8988T (cell line): ENCODE measurements at regions not wholly inside any gene's neighbourhood (a gene's known extent, or its start where the extent isn't known, plus 50 kb on each side); places are given as distances from the start of the nearest gene placed in this dataset.

Source experiments
- DNase-seq: peaks from one replicate; pipeline ENCODE4 v3.0.0; 2011

DNA sequence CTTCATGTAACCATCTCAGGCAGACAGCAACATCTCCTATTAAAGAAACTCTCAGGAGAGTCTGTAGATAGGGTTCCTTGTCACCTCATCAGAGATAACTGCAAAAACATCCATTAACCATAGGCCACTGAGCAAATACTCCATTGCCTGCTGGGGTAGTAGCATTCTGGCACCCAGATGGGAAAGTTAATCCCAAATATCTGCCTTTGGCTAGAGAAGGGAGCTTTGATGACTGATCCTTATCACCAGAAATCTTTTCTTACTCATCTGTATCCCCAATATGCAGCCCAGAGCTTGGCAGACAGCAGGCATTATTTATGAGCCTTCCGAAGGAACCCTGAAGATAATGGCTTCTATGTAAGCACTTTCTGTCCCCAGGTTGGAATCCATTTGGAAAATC lies 173.1 kb downstream of the MFSD1 start:
- no peak for DNase-seq

DNA sequence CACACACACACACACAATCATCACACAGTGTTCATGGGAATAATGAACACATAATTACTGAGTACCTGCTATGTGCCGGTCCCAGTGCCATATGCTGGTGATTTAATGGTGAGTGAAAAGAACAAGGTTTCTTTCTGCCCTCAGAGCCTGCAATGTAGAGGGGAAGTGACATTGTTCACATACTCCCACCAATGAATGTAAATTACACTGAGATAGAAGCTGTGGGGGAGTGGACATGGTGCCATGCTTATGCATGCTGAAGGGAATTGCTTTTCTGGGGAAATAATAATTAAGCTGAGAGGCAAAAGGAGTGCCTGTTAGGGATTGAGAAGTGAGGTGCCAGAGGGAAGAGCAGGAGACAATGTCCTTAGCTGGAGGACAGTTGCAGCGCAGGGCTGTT lies 175.1 kb downstream of the MFSD1 start:
- no peak for DNase-seq

DNA sequence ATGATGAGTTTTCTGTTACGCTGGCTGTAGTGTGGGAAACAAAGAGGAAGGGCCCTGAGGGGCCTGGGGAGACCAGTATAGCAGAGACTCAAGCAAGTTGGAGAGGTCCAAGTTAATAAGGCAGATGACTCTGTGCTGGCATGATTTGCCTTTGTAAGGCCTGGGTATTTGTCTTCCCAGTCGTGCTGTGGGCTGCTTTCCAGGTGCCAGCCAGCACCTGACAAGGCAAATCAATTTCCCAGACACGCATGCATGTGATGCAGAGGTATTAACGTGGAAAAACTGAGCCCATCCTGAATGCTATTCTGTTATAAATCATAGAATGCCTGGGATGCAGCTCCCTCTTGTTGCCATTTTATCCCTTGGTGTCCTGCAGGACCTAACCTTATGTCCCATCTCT lies 175.6 kb downstream of the MFSD1 start:
- DNase-seq = no peak

DNA sequence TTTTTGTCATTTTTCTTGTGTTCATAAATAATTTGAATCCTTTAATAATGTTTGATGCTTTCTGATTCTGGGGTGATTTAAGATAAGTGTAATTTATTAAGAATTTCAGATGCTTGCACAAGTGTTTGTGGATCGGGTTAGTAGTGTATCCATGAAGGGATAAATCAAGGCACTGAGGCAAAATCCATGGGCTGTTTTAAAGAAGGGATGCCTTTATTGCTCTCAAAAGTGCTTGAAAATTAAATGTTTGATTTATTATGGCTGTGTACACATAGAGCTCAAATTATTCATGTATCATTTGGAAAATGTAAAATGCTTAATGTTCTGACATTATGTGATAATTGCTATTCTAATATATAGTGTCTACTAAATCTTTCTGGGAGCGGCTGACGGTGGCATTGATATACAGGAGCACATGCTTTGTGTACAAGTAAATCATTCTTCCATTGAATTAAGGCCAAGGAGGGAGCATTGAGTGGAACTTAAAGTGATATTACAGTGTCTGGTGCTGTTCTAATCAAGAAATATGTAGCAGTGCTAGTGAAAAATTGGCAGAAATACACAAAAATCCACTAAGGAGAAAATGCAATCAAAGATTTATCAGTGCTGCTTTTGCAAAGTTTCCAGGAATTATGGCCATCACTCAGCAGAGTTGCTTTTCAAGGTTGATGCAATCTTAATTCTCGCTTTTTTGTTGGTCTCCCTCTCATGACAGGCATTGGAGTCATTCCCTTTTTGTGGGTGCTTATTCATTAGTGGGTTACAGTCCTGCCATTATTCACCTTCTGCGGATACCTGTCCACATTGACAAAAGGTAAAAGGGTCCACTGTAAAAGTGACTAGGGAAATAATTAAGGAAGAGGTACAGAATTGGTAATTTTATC lies 181.6 kb downstream of the MFSD1 start:
- no peak for DNase-seq

DNA sequence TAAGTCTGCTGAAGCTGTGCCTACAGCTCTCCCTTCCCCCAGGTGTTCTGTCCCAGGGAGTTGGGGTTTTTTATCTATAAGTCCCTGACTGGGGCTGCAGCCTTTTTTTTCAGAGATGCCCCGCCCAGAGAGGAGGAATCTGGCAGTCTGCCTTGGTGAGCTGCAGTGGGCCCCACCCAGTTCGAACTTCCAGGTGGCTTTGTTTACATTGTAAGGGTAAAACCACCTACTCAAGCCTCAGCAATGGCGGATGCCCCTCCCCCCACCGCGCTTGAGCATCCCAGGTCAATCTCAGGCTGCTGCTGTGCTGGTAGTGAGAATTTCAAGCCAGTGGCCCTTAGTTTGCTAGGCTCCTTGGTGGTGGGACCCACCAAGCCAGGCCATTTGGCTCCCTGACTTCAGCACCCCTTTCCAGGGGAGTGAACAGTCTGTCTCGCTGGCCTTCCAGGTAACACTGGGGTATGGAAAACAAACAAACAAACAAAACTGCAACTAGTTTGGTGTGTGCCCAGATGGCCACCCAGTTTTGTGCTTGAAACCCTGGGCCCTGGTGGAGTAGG lies 189.4 kb downstream of the MFSD1 start:
- no peak for DNase-seq

DNA sequence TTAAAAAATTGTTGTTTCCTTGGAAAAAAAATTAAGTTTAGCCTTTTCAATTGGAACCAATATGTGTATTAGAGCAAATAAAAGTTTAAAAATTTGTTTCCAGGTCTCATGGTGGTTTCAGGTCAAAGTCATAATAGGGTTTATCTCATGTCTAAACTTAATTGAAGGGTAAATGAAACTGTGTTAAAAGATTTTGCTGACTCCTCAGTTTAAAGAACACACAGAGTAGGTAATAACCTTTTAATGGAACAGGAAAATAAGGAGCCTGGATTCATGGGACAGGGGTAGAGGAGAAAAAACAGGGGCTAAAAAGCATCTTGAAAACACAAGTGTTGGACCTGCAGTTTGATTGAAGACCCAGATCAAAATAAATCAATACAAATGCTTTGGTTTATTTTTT lies 190.6 kb downstream of the MFSD1 start:
- DNase-seq = no peak

DNA sequence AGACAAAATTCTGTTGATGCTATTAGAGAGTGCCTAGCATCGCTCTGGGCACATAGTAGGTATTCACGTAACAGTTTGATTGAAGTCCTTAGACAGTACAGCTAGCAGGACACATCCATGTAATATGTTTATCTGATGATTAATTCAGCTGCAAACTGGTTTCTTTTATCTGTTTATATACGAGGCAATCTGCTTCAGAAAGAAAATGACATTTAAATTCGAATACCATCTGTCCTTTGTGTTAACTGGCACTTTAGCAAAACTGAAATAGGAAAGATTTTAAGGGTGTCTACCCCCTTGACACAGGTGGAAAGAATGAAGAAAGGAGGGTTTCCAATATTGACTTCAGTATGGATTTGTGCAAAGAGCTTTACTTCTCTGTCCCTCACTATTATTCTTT lies 192.5 kb downstream of the MFSD1 start:
- DNase-seq = no peak

DNA sequence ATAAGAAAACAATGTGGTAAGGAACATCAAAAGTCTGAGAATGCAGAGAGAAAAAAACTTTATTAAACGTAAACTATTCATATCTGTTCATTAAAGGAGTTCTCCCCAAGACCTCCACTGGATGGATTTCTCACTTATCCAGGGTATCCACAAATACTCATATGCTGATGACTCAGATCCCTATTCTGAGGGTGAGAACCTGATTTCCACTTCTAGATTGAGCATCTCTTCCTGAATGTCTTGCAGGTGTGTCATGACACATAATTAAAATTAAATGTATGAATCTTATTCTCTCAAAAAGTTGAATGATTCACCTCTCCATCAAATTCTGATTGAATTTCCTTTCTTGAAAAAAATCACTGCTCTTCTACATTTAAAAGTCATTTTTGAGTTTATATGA lies 199.9 kb downstream of the MFSD1 start:
- DNase-seq = no peak

DNA sequence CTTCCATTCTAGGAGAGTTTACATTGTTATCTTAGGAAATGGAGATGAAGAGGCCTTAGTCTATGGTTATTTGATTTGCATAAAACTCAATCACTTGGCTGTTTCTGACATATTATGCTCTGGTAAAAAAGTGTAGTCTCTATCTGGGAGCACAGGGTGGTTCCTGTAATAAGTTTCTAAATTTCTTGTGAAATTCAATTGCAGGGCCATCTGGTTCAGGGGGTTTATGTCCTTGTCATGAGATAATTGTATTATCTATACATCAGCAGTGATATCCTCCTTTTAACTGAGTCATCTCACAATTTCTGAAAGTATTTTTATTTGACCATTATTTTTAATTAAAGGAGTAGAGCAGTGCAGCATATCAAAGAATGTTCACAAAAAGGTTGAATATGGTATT lies 203.3 kb downstream of the MFSD1 start:
- no peak for DNase-seq

DNA sequence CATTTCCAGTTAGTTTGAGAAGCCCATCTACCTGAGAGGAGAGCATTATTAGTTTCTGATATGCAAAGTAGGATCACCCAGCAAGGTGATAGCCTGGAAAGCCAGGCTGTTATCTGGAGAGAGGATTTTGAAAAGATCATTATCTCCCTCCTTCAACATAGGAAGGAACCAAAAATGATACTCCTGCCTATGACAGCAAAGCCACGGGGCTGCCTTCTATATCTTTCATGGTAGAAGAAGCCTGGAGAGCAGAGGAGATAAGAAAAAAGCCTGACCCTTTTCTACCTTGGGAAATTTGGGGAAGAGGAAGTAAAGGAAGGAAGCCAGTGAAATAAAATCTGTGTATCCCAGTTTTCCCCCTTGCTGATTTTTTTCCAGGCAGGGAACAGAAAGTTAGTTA lies 205.5 kb downstream of the MFSD1 start:
- no peak for DNase-seq

DNA sequence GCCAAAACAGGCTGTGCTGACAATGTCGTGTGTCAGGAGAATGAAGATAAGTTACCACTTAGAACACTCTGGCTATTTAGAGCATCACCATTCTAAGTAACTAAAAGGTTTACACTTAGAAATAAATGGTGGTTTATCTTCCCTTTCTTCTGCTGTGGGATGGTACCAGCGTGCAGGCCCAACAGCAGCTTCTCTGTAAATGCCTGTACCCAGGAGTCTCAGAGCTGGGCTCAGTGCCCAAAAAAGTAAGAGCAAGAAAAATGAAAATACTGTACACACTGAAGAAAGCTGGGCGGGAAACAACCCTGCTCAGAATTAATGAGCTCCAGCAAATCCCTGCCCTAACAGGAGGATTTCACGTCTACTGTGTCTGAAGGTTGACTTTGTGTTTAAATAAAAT lies 206.5 kb downstream of the MFSD1 start:
- no peak for DNase-seq

DNA sequence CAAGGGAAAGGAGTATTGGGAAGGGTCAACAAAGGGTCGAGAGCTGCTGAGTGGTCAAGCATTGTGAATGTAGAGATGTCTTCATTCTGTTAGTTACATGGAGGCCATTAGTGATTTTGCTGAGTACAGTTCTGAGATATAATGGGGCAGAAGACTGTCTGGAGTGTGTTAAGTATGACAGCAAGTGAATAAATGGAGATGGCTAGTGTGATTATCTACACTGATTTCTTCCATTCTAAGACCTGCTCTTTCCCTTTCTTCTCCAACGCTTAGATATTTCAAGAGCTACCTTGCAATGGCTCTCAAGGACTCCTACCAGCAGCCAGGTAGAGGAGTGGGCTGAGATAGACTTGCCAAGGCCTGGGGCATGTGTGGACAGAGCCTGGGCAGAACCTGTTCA lies 216.5 kb downstream of the MFSD1 start:
- DNase-seq = no peak

DNA sequence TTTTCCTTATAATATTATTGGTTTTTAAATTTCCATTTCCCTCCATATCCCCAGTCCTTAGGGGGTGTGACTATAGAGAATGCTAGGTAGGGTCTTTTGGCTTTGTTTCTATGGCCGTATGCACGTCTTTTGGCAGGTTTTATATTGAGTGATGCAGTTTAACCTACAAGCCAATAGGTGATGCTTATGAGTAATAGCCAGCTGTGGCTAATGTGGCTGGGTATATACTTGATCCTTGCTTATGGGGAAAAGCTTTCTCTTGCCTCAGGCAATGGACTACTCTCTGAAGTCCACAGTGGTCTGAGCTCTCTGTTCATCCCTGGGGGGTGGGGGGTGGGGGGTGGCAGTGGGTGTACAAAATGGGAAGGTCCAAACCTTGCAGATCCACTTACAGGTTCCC lies 223.9 kb downstream of the MFSD1 start:
- no peak for DNase-seq

DNA sequence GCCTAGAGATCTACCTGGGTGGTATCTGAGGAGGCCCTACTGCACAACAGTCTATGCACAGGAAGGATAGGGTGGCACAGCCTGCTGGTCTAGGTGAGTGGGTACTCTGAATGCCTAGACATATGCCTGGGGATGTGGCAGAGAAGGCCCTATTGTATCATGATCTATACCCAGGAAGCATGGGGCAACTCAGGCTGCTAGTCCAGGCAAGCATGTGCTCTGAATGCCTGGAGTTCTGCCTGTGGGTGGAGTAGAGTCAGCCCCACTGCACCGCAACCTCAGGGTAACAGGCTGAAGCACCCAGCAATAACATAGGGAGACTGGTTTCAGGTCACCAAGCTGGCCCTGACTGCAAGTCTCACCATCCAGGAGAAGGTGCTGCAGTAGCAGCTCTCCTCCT lies 224.7 kb downstream of the MFSD1 start:
- DNase-seq = no peak

DNA sequence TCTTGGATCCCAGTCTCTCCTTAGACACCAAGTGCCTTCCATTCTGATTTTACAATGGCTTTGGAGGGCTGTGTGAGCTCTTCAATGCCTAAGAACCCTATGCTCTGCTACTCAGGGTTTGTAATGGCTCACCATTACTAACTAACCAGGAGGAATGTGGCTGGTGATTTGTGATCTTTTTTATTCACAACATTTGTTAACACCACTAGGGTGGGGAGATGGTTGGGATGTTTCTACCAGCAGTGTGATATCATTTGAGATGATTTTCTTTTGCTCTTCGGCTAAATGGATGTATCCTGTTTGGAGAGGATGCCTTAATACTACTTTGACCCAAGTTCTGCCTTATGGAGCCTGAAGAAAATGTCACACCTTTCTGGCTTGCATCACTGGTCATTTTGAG lies 226.9 kb downstream of the MFSD1 start:
- DNase-seq = no peak

DNA sequence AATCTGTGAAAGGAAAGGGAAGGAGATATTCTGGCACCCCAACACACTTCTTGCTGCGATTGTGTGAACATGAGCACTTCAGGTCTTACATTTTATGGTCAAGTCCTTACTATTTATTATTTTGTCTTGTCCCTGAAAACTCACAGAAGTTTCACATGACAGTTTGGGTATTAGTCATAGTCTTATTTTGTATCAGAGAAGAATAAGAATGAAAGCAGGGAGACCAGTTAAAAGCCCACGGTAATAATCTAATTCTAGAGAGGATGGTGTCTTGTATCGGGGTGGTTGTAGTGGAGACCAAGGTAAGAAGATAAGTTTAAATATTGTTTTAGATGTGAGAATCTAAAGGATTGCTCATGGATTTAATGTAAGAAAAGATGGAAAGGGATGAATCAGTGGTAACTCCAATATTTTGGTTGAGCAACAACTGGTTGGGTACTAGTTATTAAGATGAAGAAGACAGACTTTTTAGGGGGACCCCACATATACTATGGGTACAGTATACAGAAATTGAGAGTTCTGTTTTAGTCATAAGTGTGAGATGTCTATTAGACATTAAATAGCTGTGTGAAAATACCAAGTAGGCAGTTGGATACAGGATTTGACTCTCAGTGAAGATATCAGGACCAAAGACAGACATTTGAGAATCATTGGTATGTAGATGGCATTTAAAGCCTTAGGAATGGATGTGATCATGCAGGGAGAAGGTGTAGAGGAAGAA lies 227.6 kb downstream of the MFSD1 start:
- DNase-seq = no peak

DNA sequence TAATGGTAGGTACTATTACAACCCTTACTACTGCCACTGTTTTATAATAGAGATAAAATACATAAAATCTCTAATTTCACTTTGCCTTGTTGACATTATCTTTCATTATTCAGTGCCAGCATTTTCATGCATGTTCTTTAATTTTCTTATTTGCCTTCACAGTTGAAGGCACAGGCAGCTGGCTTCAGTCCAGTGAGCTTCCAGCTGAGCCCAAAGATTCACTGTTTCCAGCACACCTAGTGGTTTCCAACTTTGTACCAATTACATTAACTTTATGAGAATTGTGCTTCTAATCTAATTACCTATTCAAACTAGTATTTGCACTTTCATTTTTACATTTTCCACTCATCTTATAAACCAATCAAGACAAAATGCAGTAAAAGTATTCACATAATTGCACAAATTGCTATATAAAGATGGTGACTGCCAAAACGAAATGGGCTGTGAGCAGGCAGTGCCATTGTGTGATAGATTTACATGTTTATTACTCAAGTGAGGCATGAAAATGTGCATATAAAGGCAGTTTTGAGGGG lies 228.3 kb downstream of the MFSD1 start:
- no peak for DNase-seq

DNA sequence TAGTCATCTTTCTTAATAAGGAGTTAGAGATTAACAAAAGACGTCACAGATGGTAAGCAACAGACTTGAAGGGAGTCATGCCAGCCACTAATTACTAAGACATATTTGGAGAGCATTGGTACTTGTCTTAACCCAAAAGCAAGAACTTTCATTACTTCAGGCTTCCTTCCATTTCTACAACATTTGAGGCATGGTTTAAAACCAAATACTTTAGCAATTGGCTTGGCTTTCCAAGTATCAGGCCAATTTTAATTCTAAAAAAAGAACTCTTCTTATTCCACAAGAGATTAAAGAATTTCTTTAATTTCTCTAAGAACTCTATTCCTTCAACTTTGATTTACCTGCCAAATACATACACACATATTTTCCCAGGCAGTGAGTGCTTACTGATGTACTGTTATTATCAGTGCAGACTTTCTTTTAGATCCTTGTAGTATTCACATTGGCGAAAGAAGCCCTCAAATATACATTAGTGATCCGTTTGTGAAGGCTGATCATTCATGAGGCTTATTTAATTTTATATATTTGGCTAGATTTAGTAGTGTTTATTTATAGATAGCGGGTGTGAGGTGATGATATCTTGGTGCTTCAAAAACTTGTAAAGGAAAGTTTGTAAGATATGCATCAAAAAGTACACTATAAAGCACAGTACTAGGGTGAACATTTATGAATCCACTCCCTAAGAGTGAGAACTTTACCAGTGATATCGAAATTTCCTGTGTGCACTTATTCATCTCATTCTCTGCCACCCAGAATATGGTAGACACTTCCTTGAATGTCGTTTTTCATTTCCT lies 229.2 kb downstream of the MFSD1 start:
- DNase-seq = no peak

DNA sequence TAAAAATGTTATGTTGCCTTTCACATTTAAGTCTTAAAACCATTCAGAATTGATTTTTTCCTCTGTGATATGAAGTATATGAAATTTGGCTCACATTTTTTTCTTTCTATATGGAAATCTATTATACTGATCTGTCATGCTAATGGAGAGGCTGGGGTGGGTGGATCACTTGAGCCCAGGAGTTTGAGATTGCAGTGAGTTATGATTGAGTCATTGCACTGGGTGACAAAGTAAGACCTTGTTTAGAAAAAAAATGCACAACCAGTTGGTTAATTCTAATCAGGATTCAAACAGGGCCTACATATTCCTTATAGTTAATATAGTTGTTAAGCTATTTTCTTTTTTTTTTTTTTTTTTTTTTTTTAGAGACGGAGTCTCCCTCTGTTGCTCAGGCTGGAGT lies 230.5 kb downstream of the MFSD1 start:
- no peak for DNase-seq

DNA sequence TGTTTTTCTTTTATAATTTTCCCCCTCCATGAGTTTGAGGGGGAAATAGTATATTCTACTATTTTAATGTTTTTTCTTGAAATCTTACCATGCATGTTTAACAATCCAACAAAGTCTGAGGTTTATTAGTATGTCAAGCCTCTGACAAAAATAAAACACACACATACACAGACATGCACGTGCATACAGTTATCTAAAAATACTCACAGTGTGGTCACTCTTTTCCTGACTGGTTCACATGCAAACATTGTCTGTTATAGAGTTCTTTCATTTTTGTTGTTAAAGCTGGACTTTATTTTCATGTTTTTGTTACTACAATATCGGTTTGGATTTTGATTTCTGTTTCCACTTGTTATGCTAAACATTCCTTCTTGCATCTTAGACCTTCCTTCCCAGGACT lies 236.6 kb downstream of the MFSD1 start:
- DNase-seq = no peak

DNA sequence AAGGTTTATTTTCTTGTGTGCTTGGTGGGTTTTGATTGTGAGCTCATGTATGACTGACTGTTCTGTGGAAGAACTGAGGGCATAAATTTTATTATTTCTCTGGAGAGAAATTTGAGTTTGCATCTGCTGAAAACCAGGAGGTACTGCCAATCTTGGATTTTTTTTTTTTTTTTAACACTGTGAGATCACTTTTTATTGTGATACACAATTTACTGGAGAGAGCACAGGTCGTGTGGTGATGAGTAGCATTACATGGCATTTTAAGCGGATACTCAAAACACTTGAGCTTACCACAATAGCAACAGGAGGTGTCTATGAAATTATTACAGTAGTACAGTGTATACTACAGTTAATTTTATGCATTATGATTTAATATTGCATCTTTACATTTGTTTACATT lies 237.4 kb downstream of the MFSD1 start:
- no peak for DNase-seq

DNA sequence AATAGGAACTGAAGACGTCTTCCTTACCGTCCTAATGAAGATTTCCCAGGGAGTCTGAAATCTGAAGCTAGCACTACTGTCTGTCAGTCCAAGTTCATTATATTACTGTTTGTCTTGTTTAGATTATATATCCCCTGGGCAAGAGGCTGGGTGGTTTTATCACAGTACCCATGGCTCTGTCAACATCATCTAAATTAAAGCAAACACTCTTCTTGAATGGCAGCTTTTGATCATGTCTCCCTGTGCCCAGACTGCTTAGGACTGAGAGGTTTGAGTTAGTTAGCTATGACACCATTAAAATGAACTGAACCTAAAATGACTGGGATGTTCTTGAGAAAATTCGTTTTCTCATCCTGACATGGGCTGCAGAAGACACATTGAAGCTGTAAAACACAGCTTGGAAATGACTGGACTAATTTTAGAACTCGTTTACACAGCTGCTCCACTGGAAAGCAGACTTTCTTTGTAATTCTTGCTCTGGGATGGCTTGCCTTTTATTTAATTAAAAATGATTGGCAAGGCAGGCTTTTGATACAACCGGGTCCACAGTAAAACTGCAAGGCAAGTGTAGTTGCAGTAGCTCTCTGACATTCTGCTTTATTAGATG lies 243.5 kb downstream of the MFSD1 start:
- no peak for DNase-seq

DNA sequence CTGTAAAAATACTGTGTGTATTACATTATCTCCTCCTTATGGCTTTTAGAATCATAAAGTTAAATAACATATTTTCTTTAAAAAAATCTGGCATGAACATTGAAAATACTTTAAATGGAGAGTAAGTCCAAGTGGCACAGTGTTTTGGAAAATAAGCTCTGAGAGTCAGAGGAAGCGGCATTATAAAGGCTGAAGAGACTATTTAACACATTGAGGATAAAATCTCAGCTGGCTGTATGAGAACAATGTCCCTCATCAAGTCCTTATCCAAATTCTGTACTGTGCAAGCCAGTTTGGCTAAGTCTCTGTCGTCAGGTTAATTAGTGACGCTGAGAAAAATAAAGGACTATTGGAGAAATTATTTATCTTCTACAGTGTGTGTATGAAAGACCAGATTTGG lies 245.5 kb downstream of the MFSD1 start:
- no peak for DNase-seq
